Inferior parietal cortex (tissue), 1 donor: ENCODE measurements at regions not wholly inside any gene's neighbourhood (a gene's known extent, or its start where the extent isn't known, plus 50 kb on each side); places are given as distances from the start of the nearest gene placed in this dataset.

Experiments used
- DNase-seq: peaks from one replicate; pipeline ENCODE4 v3.0.0-alpha.2; 2016; ENCODE audit errors: extremely low spot score

GRCh38 chr11:131052367-131052766 is 136.1 kb upstream of the SNX19 start:
- DNase-seq = no peak

DNA sequence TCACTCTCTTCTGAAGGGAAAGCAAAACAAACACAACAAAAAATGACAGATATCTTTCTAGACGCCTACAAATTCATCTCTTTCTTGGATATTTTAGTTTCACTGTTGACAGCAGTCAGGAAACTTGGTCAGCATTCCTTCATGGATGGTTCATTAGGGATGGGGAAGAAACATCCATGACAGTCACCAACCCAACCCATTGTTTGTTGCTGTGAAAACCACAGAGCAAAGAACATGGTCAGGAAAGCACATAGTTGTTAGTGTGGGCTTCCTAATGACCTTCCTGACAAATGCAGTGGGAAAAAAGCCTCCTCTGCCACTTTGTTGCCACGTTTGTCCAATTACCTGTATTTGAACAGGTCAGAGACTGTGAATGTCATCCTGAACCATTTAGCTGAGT is 139.8 kb upstream of the SNX19 start:
- no peak for DNase-seq

DNA sequence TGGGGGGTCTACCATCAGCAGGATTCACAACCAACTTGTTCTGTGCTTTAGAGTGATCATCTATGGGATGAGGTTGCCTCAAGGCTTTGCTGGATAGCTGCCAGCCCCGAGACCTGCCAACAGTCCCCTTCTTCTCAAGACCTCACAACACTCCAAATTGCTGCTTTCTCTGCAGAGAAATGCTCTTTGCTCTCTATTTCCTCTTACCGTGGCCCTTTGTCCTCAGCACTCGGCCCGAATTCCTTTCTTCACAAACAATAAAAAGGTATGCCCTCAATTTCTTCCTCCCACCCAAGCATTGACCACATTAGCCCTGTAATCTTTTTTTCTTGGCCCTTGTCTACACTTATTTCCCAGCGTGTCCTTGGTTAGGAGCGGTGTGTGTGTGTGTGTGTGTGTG is 147.4 kb upstream of the SNX19 start:
- no peak for DNase-seq

DNA sequence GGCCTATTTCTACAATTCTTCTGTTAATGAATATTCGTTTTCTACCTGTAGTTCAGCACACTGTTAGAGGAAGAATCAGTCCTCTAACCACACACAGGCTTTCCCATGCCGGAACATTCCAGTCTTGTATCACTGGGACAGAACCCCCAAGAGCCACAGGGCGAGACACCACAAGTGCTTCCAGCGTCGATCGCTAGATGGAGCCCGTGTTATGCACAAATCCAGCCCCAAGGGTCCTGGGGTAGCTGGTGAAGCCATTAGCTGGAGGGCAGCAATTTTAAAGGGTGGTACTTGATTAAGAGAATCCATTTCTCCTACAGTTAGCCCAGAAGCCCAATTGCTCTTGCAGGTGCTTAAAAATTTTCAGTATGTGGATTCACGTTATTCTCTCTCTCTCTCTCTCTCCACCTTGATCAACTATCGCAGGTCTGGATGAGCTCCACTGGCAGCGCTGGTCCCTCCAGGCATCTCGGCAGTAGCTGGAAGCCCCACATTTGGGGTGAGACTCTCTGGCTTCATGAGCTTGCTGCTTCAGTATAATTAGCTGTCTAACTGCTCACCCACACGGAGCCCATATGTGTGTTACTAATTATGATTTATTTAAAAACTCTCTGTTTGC is 148.2 kb upstream of the SNX19 start:
- DNase-seq = peak; percentile 84

DNA sequence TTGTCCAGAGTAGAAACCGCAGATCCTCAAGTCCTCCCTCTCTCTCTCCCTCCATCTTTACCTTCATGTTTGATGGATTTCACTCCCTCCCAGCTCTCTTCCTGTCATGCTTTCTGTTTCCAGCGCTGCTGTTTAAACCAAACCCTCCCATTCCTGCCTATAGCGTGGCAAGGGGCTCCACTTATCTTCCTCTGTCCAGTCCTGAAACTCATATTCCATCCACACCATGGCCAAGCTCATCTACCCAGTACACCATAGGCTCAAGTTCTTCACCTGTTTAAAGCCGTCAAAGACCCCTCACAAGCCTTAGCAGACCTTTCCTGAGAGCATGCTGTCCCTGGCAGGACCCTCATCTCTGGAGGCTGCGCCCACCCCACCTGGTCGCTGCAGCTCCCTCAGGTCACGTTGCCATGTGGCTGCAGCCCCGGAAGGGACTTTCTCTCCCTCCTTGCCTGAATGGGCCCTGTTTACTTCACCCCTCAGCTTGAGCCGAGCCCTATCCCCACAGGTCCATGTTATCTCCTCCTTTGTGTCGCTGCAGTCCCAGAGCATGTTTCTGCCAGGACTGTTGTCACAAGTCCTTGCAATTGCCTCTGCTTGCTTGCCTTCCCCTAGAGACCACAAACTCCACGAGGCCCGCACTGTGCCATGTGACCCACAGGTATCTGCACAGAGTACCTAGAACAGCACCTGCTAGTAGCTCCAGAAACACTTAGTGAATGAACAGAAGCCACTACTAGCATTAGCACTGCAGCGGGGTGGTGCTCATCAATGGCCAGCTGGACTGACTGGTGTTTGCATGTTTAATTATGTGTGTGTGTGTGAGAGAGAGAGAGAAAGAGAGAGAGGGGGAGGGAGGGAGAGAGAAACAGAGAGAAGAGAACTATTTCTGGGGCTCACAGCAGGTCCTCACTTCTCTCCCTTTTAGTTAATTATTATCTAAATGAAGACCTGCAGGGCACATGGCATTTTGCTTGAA is 149.4 kb upstream of the SNX19 start:
- no peak for DNase-seq

DNA sequence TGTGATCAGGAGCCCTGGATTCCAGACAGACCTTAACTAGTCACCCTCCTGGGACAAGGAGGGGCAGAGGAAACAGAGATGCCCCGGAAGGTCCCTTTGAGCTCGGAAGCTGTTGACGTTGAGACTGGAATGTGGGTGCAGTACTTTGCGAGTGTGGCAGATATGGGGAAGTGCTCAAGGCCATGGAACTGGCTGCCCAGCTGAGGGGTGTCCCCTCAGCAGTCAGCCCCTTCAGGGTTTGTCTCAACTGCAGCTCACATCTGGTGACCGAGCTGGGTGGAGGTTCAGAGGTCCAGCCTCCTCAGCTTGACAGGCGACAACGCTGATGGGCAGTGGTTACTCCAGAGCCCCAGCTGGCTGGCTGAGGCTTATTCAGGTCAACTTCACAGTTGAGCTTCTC is 150.3 kb upstream of the SNX19 start:
- DNase-seq = no peak

DNA sequence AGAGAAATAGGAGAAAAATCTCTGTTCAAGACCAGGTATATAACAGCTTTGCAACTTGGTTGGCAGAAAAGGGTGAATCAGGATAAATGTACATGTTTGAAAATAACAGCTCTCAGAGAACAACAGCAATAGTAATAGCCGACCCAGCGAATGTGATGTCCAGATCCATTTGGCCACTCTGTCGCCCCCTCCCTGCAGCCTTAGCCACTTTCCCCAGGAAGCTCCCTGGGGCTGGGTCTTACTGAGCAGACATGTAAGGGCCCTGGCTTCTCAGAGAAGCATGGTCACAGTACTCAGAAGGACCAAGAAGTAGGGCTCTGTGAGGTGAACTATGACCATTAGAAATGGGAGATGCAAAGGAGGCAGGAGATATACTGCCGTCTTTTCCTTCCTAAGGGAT is 154.1 kb upstream of the SNX19 start:
- DNase-seq = no peak

GRCh38 chr11:131073167-131073566 is 156.9 kb upstream of the SNX19 start:
- no peak for DNase-seq

- no peak for DNase-seq
Measured at GRCh38 chr11:131074573-131074972, 158.3 kb upstream of the SNX19 start.

- no peak for DNase-seq
Measured at GRCh38 chr11:131077340-131077739, 161.1 kb upstream of the SNX19 start.

DNA sequence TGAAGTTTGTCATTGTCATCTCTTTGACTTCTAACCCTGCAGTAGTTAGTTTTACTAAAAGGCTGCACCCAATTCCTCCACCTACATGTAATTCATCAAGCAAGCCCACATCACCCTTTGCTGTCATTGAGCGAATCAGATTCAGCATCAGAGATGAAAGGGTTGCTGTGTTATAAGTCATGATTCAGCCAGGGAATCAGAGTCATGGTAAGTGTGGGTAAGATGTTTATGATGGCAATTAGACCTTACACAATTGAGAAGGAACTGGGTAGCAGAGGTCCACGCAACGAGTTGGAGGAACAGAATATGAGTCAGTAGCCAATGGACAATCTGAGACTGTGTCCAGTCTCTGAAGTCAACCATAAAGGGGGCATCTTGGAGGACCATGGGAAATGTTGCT is 162.8 kb upstream of the SNX19 start:
- DNase-seq = no peak

GRCh38 chr11:131089727-131090245 is 173.5 kb upstream of the SNX19 start:
- no peak for DNase-seq

DNA sequence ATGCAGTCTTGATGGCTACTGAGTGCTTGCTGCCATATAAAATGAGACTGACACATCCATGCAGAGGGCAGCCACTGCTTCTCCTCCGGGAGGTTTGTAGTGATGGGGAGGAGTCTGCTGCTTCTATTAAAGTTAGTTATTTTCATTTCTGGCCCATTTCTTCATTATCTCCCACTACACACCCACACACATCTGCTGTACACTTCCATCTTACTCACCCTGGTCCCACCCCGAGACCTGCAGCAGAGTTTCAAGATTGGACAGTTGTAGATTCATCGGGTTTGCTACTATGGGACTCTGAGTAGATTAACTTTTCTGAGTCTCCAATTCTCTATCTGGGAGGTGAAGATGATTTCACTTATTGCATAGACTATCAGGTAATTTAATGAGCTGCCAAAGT is 176.2 kb upstream of the SNX19 start:
- DNase-seq = no peak

DNA sequence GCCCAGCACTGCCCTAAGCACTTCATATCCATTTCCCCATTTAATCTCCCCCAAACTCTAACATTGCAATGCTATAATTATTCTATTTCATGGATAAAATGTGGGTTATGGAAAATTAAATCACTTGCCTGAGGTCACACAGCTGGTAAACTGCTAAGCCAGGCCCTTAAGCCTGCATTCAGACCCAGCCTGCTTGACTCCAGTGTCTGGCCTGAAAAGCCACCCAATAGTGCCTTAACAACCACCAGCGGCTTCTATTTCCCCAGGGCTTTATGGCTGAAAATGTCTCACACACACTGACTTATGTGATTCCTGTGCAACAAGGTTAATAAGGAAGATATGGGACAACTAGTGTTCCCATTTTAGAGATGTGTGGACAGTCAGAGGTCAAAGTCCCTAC is 178.5 kb upstream of the SNX19 start:
- DNase-seq = no peak

DNA sequence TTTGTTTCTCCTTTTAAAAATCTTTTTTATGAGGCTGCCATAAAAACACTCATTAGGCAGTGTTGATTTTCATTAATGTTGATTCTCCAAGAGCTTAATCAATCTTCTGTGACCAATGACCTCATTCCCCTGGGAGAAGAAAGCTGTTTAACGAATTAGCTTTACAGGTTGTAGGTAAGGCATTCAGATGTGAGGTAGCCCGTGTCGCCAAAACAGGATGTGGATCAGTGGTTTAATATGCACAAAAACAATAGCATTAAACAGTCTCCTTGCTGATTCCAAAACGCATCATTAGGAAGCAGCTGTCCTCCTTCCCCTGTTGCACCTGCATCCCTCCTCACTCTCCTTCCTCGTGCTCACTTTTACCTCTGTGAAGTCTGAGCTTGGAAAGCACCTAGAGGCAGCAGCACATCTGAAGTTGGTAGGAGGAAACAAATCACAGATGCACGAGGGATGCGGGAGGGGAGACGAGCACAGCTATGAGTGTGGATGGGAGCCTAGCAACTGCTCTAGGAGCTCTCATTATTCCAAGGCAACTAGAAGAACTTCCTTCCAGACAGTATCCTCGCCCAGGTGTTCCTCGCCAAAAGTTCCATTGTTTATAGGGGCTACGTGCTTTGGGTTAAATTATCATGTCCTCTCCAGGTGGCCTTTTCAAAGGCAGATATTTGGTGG is 179.4 kb upstream of the SNX19 start:
- DNase-seq = no peak

GRCh38 chr11:131099013-131099412 is 182.7 kb upstream of the SNX19 start:
- DNase-seq = no peak

- no peak for DNase-seq
Measured at GRCh38 chr11:131099746-131100145, 183.5 kb upstream of the SNX19 start.

DNA sequence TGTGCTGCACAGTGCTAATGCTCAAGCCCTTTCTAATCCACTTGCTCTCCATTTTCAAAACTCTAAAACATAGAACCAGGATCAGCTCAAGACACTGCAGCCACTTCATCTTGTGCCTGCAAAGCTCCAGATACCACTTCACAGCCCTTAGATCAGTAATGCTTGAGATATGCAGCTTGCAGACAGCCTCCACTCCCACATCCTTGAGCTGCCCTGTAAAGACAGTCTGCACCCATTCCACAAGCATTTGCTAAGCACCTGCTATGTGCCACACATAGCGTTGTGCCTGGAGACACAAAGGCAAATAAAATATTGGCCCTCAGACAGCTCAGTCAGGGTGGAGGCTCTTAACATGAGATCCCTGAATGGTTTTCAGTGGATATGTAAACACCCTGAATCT is 192.5 kb upstream of the SNX19 start:
- DNase-seq = no peak

- no peak for DNase-seq
Measured at GRCh38 chr11:131109257-131109656, 193.0 kb upstream of the SNX19 start.

GRCh38 chr11:131109790-131110189 is 193.5 kb upstream of the SNX19 start:
- no peak for DNase-seq

DNA sequence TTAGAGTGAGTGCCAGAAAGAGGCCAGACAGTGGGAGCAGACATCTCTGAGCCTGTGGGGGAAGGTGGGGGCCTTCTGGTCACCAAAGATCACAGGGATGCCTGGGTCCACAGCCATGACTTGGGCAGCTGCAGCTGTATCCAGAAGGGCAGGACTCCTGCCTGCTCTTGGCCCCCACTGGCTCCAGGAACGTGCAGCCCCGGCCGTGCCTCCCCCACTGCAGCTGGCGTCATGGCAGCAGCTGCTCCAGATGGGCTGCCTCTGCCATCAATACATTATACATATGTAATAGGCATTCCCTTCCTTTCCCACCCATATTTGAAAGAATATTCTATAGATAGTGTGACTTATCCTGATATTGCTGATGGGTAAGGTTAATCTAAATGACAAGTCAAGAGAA is 195.5 kb upstream of the SNX19 start:
- DNase-seq = no peak

- no peak for DNase-seq
Measured at GRCh38 chr11:131118247-131118646, 202.0 kb upstream of the SNX19 start.
